ENCODE measurements at regions not wholly inside any gene's neighbourhood (a gene's known extent, or its start where the extent isn't known, plus 50 kb on each side); places are given as distances from the start of the nearest gene placed in this dataset.

- no peak overlapping the region for H2BK20ac ChIP-seq (ENCODE audit: low read depth, low read length)
- in situ Hi-C loops (cut with MboI; ENCODE audit: low sequenced_read_pairs): no loop called here
- ChIA-PET CTCF (interaction anchor here (0.6 to 0.8 kb wide), 2 partner anchors 35 to 560 kb away, joined by 3 read pairs; no protein-coding TSS in a partner anchor), POLR2A (ENCODE audit: unreplicated experiment) (no interaction called here)
- H2BK120ac ChIP-seq (ENCODE audit: low read depth, low read length): no peak overlapping the region
- no peak overlapping the region for H3K18ac ChIP-seq (ENCODE audit: low read depth, low read length)
- no peak overlapping the region for H3K14ac ChIP-seq (replicated peaks; ENCODE audit: low read depth, low read length)
- H2BK5ac ChIP-seq (ENCODE audit: low read depth, low read length, poor library complexity, severe bottlenecking): no peak overlapping the region
- dilution Hi-C loops (cut with HindIII; ENCODE audit: low sequenced_read_pairs, unreplicated experiment): no loop called here
- WGBS, 2 experiments (ENCODE audit: extremely low coverage in 2 of 2, insufficient read length in 1 of 2): no CpG with 5 or more reads among the region's 4 CpGs
- no peak overlapping the region for H2AFZ ChIP-seq (replicated peaks; ENCODE audit: low read length, poor library complexity)
- no peak overlapping the region for H2AK9ac ChIP-seq (replicated peaks; ENCODE audit: low read depth, low read length, poor library complexity)
- DNase-seq (no peak), ATAC-seq (ENCODE audit: low read depth) (no peak)
- no peak overlapping the region for H2AK5ac ChIP-seq (ENCODE audit: low read depth, low read length)
- H3K79me1 ChIP-seq (ENCODE audit: low read depth in 1 of 2, low read length in 2 of 2): no peaks in the 10 kb centered on the region
- no TSS peak for BruUV-seq (replicated peaks)
- H3K4ac ChIP-seq (ENCODE audit: low read depth, low read length): no peak overlapping the region
- H3K27me3 ChIP-seq (ENCODE audit: control insufficient read depth, insufficient read depth, low read length): no peaks in the 10 kb centered on the region
- H3K4me3 ChIP-seq (ENCODE audit: insufficient read depth, low read depth, low read length): no peak overlapping the region
- no peak overlapping the region for H2BK15ac ChIP-seq (ENCODE audit: low read depth, low read length)
- H3K4me1 ChIP-seq (ENCODE audit: control insufficient read depth, insufficient read depth, low read length): peaks cover 4% of the 10 kb centered on the region
- 0 out of 2 replicates have a peak, but pooled peaks cover 2% of the 10 kb centered on the region for H3K9me1 ChIP-seq (ENCODE audit: insufficient read depth, low read length)
- H3K4me2 ChIP-seq (ENCODE audit: low read depth, low read length): no peak overlapping the region
- no peaks in the 10 kb centered on the region for H3K9me3 ChIP-seq (ENCODE audit: control insufficient read depth, insufficient read depth, low read length)
- no peak overlapping the region for H4K8ac ChIP-seq (ENCODE audit: low read depth in 2 of 2, low read length in 2 of 2)
- no peak overlapping the region for H4K91ac ChIP-seq (ENCODE audit: insufficient read depth, low read depth, low read length)
- no peak overlapping the region for H3K56ac ChIP-seq (ENCODE audit: extremely low read depth, insufficient read depth, low read length)
- H3K9ac ChIP-seq (ENCODE audit: low read depth, low read length): no peak overlapping the region
- H4K5ac ChIP-seq (ENCODE audit: low read depth, low read length): no peak overlapping the region
- H4K20me1 ChIP-seq (ENCODE audit: insufficient read depth, low read length): no peaks in the 10 kb centered on the region
- TF ChIP-seq SMC3 (IDR thresholded peaks at IDR 0.05; ENCODE audit: low read depth, low read length) (no peak), MAZ (IDR thresholded peaks at IDR 0.05; ENCODE audit: borderline replicate concordance, low read depth, low read length) (no peak), CHD1 (IDR thresholded peaks at IDR 0.05; ENCODE audit: low read depth, low read length) (no peak), NFE2L2 (IDR thresholded peaks at IDR 0.05; ENCODE audit: low read depth, low read length) (no peak)
- no peaks in the 10 kb centered on the region for H3K36me3 ChIP-seq (ENCODE audit: control insufficient read depth, insufficient read depth, low read length)
- no peak overlapping the region for H3K23ac ChIP-seq (ENCODE audit: low read depth, low read length)
- no peak overlapping the region for H3K27ac ChIP-seq (ENCODE audit: insufficient read depth, low read length)
- intact Hi-C loops (cut with micrococcal nuclease): no loop called here
These were observed 339.4 kb downstream of the ACTL7B start for GRCh38 chr9:108516391-108516790.
